H1 (cell line): ENCODE measurements at regions not wholly inside any gene's neighbourhood (a gene's known extent, or its start where the extent isn't known, plus 50 kb on each side); places are given as distances from the start of the nearest gene placed in this dataset.

Experiments used
- NANOG ChIP-seq: IDR thresholded peaks from 2 replicates; pipeline ENCODE4 v1.6.1; 2011; ENCODE audit warnings: low read length, low read depth, mild to moderate bottlenecking, inconsistent platforms; ENCODE audit not compliant: insufficient read depth, poor library complexity, severe bottlenecking
- PHF8 ChIP-seq: fragments of 200-600 bp; sonication (generic); conservative IDR thresholded peaks from 2 replicates; pipeline ENCODE4 v1.7.1; 2012; ENCODE audit warnings: low read depth, mild to moderate bottlenecking, inconsistent platforms, low read length, moderate library complexity
- POLR2A ChIP-seq, 2 experiments: IDR thresholded peaks; 1 replicate in 1 of 2; 2 replicates in 1 of 2; pipeline ENCODE4 v1.6.1; 2011; ENCODE audit warnings: low read depth in 2 of 2, low read length in 2 of 2, mild to moderate bottlenecking in 2 of 2; ENCODE audit errors: control extremely low read depth in 1 of 2
- SIN3A ChIP-seq, 2 experiments: IDR thresholded peaks in 1 of 2; conservative IDR thresholded peaks in 1 of 2; 2 replicates each; pipeline ENCODE4 v1.6.1; 2011 to 2012; ENCODE audit warnings: low read length in 2 of 2, improper control_type of control experiment in 1 of 2, low read depth in 1 of 2, mild to moderate bottlenecking in 1 of 2
- ZNF274 ChIP-seq: IDR thresholded peaks from 2 replicates; pipeline ENCODE4 v1.7.0; 2012; ENCODE audit warnings: low read length, borderline replicate concordance; ENCODE audit errors: extremely low read depth

GRCh38 chr1:78726686-78727085 lies 77.1 kb downstream of the IFI44 start (continued):
- no peak for TF ChIP-seq POLR2A (IDR thresholded peaks at IDR 0.05; ENCODE audit: control extremely low read depth in 1 of 2, low read depth in 2 of 2, low read length in 2 of 2)
- no peak for TF ChIP-seq SIN3A (conservative IDR thresholded peaks at IDR 0.05 in 1 of 2, IDR thresholded peaks at IDR 0.05 in 1 of 2; ENCODE audit: low read depth in 1 of 2, low read length in 2 of 2)
- no peak for TF ChIP-seq ZNF274
- no peak for TF ChIP-seq PHF8
- no peak for TF ChIP-seq NANOG
